Amniotic epithelial cell (primary cell): ENCODE measurements at regions not wholly inside any gene's neighbourhood (a gene's known extent, or its start where the extent isn't known, plus 50 kb on each side); places are given as distances from the start of the nearest gene placed in this dataset.
A peak's percentile ranks its signal among the peaks of the same experiment; 100 is the strongest.

ENCODE experiments used
- DNase-seq: peaks from one replicate; pipeline ENCODE4 v3.0.0-alpha.2; 2010; ENCODE audit warnings: low read depth

DNA sequence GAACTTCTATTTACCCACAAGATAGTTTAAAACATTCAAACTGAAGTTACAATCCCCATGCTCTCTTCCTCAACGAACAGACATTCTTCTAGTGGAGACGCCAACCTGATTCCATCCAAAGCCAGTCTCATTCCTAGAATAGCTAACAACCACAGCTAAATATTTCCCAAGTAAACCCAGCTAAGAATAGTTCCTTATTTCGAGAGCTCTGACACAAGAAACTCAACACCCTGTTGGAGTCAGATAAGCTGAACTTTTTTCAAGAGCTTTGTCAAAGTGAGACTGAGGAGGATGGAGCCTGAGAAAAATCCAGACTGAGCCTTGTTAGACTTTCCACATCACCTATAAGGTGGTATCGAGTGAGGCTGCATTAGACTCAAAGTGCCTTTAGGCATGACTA, 56.7 kb upstream of the RPS23 start:
- peak; percentile 97 for DNase-seq

DNA sequence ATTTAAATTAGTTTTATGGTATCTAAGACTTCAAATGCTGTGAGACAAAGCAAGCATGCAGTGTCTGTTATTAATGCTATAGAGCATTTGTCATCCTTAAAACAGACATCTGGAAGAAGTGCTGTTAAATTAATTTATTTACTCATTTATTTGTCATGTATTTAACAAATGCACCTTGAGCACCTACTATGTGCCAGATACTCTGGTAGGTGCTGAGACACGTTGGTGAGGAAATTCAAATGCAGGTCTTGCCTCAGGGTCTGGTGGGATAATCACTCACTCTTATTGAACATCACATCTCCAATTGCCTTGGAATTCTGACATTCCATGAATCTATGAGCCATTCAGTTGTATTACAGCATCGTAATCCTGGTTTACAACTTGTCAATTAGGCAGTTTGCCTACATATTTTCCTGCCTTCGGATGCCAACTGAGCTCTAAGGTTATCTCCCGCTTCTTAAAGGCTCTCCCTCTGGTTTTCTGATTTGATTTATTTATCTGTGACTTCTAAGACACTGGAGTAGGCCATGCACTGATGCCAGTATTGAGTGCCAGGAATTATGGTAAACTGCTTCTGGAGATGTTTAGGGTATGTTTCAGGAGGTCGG, 56.0 kb upstream of the RPS23 start:
- no peak for DNase-seq

- DNase-seq: peak; percentile 74
These were observed 54.9 kb upstream of the RPS23 start for GRCh38 chr5:82332886-82333615.

GRCh38 chr5:82332064-82332855, 54.1 kb upstream of the RPS23 start:
- DNase-seq: peak; percentile 31

- DNase-seq: no peak
These were observed 53.4 kb upstream of the RPS23 start for GRCh38 chr5:82331557-82331956.

- DNase-seq: no peak
These were observed 52.5 kb upstream of the RPS23 start for GRCh38 chr5:82330530-82331270.

GRCh38 chr5:82329393-82329792, 51.2 kb upstream of the RPS23 start:
- DNase-seq: no peak
